ENCODE measurements at regions not wholly inside any gene's neighbourhood (a gene's known extent, or its start where the extent isn't known, plus 50 kb on each side); places are given as distances from the start of the nearest gene placed in this dataset.
"Not testable (repeated sequence)": the region's sequence is repeated elsewhere in the genome, so short reads cannot be mapped to it uniquely, and the experiment has no call there.

- DNase-seq (ENCODE audit: low spot score) = no peak
These were observed 130.2 kb upstream of the CEP162 start for GRCh38 chr6:84357631-84358030.

GRCh38 chr6:84356907-84357306 lies 129.5 kb upstream of the CEP162 start:
- no peak for DNase-seq (ENCODE audit: low spot score)

GRCh38 chr6:84353459-84354423 lies 126.3 kb upstream of the CEP162 start:
- DNase-seq (ENCODE audit: low spot score) = no peak

GRCh38 chr6:84350397-84350796 lies 123.0 kb upstream of the CEP162 start:
- DNase-seq (ENCODE audit: low spot score) = no peak

GRCh38 chr6:84349542-84349941 lies 122.1 kb upstream of the CEP162 start:
- DNase-seq (ENCODE audit: low spot score) = no peak

GRCh38 chr6:84348801-84349200 lies 121.4 kb upstream of the CEP162 start:
- no peak for DNase-seq (ENCODE audit: low spot score)

- no peak for DNase-seq (ENCODE audit: low spot score)
These were observed 118.9 kb upstream of the CEP162 start for GRCh38 chr6:84346372-84346771.

GRCh38 chr6:84344005-84344404 lies 116.6 kb upstream of the CEP162 start:
- DNase-seq (ENCODE audit: low spot score) = no peak

GRCh38 chr6:84340422-84340821 lies 113.0 kb upstream of the CEP162 start:
- DNase-seq (ENCODE audit: low spot score) = no peak

- DNase-seq (ENCODE audit: low spot score) = no peak
These were observed 106.4 kb upstream of the CEP162 start for GRCh38 chr6:84333842-84334241.

GRCh38 chr6:84332139-84333034 lies 104.9 kb upstream of the CEP162 start:
- no peak for DNase-seq (ENCODE audit: low spot score)

GRCh38 chr6:84330325-84330724 lies 102.9 kb upstream of the CEP162 start:
- DNase-seq (ENCODE audit: low spot score) = no peak

GRCh38 chr6:84329516-84329915 lies 102.1 kb upstream of the CEP162 start:
- DNase-seq (ENCODE audit: low spot score) = no peak

GRCh38 chr6:84329077-84329476 lies 101.6 kb upstream of the CEP162 start:
- DNase-seq (ENCODE audit: low spot score) = no peak

- DNase-seq (ENCODE audit: low spot score) = no peak
These were observed 90.0 kb upstream of the CEP162 start for GRCh38 chr6:84317463-84317862.

GRCh38 chr6:84314377-84314898 lies 87.0 kb upstream of the CEP162 start:
- DNase-seq (ENCODE audit: low spot score) = no peak

GRCh38 chr6:84309336-84309735 lies 81.9 kb upstream of the CEP162 start:
- DNase-seq (ENCODE audit: low spot score) = no peak

GRCh38 chr6:84304881-84305280 lies 77.4 kb upstream of the CEP162 start:
- DNase-seq (ENCODE audit: low spot score) = no peak

GRCh38 chr6:84291033-84291432 lies 63.6 kb upstream of the CEP162 start:
- DNase-seq (ENCODE audit: low spot score) = not testable (repeated sequence)

GRCh38 chr6:84284428-84285049 lies 57.1 kb upstream of the CEP162 start:
- DNase-seq (ENCODE audit: low spot score) = no peak

- DNase-seq (ENCODE audit: low spot score) = no peak
These were observed 55.1 kb upstream of the CEP162 start for GRCh38 chr6:84282550-84282949.

Measured in mesenteric fat pad (tissue), 1 donor.